Astrocyte of the spinal cord (primary cell): ENCODE measurements at regions not wholly inside any gene's neighbourhood (a gene's known extent, or its start where the extent isn't known, plus 50 kb on each side); places are given as distances from the start of the nearest gene placed in this dataset.

Experiments
- DNase-seq: peaks from one replicate; pipeline ENCODE4 v3.0.0; 2011; ENCODE audit warnings: low read depth, low spot score
- H3K4me3 ChIP-seq: 2 replicates; pipeline ENCODE4 v1.5.1; 2011; ENCODE audit warnings: low read depth, mild to moderate bottlenecking, low read length, moderate library complexity
- CTCF ChIP-seq: IDR thresholded peaks from 2 replicates; pipeline ENCODE4 v1.5.1; 2012; ENCODE audit warnings: low read depth, mild to moderate bottlenecking, low read length, inconsistent platforms
- in situ Hi-C: cut with HindIII; loops from 2 replicates; pipeline ENCODE4 v1.10.0; 2017; ENCODE audit warnings: low sequenced_read_pairs

- DNase-seq = no peak
- no peak for TF ChIP-seq CTCF
- H3K4me3 ChIP-seq = no peak overlapping the region
- in situ Hi-C loops = no loop called here
These were observed 54.6 kb upstream of the EOLA2 start for GRCh38 chrX:149992918-149993317.

DNA sequence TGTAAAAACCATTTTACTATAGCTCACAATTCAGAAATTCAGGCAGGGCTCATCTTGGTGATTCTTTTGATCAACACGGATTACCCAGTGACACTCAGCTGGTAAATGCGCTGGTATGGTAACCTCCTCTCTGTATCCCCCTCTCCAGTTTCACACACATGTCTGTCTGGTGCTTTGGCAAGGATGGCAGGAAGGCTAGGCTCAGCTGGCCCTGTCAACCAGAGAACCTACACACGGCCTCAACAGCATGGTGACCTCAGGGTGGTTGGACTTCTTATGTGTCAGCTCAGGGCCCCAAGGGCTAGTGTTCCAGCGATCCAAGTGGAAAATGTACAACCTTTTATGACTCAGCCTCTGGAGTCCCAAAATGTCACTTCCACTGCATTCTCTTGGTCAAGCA lies 55.7 kb upstream of the EOLA2 start:
- H3K4me3 ChIP-seq = no peak overlapping the region
- TF ChIP-seq CTCF = no peak
- no peak for DNase-seq
- in situ Hi-C loops = no loop called here

- no peak for TF ChIP-seq CTCF
- in situ Hi-C loops = no loop called here
- DNase-seq = no peak
- H3K4me3 ChIP-seq = no peak overlapping the region
These were observed 58.2 kb upstream of the EOLA2 start for GRCh38 chrX:149996515-149996914.

DNA sequence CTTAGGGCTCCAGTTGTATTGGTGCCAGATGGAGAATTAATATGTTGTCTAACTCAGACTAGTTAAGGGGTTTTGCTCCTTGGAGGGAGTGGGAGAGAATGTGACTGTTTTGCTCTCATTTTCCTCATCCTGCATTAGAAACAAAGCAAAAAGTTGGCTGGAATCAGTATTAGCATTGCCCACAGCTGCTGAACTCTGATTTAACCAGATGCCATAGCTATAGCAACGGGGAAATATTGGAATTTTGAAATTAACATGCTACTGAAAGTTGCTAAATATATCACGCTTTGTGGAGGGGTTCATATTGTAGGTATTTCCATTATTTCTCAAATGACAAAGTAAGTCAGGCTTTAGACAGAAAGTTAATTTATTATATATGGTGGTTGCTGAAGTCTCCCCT lies 66.7 kb upstream of the EOLA2 start:
- no peak for DNase-seq
- in situ Hi-C loops = no loop called here
- H3K4me3 ChIP-seq = no peak overlapping the region
- no peak for TF ChIP-seq CTCF

DNA sequence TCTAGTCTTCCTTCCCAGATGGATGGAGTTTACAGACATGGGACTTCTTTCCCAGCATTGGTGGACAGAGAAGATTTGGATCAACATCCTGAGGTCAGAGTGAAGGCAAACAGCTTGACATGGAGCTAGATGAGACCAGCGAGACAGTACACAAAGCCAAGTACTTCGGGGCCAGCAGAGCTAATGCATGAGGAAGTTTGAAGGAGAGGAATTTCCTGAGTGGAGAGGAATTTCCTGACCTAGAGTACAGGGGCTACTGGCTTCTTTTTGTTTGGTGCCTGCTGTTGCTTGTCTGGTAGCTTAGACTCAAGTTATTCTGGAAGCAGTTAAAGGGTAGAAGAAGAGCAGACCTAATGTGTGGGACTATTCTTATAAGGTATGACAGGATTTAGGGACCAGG lies 69.1 kb upstream of the EOLA2 start:
- in situ Hi-C loops = no loop called here
- TF ChIP-seq CTCF = no peak
- DNase-seq = no peak
- no peak overlapping the region for H3K4me3 ChIP-seq

GRCh38 chrX:150012647-150013381 lies 74.5 kb upstream of the EOLA2 start:
- peak; percentile 28 for DNase-seq
- in situ Hi-C loops = no loop called here
- H3K4me3 ChIP-seq = no peak overlapping the region
- no peak for TF ChIP-seq CTCF
